ENCODE measurements at regions not wholly inside any gene's neighbourhood (a gene's known extent, or its start where the extent isn't known, plus 50 kb on each side); places are given as distances from the start of the nearest gene placed in this dataset.

DNA sequence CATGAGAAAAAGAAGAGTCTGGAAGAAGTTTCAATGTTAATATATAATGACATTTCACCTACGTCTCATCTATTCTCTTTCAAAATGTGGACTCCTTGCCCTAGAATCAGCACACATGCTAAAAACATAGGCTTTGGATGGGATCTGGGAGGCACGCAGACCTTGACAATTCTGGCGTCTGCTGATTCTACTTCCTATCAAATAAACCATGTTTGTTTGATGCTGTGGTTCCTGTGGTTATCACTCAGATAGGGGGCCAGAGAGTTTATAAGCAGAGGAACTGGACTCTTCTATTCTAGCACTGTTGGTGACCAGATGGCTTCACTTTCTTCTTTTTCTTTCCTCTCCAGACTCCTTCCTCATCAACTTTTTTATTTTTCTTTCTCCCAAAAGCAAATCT is 336.8 kb downstream of the DIPK2A start:
- TF ChIP-seq, protein P1, sequence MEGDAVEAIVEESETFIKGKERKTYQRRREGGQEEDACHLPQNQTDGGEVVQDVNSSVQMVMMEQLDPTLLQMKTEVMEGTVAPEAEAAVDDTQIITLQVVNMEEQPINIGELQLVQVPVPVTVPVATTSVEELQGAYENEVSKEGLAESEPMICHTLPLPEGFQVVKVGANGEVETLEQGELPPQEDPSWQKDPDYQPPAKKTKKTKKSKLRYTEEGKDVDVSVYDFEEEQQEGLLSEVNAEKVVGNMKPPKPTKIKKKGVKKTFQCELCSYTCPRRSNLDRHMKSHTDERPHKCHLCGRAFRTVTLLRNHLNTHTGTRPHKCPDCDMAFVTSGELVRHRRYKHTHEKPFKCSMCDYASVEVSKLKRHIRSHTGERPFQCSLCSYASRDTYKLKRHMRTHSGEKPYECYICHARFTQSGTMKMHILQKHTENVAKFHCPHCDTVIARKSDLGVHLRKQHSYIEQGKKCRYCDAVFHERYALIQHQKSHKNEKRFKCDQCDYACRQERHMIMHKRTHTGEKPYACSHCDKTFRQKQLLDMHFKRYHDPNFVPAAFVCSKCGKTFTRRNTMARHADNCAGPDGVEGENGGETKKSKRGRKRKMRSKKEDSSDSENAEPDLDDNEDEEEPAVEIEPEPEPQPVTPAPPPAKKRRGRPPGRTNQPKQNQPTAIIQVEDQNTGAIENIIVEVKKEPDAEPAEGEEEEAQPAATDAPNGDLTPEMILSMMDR (IDR thresholded peaks at IDR 0.05): no peak
- no peak for TF ChIP-seq POLR2A (IDR thresholded peaks at IDR 0.05)
- no peak for TF ChIP-seq EP300 (IDR thresholded peaks at IDR 0.05)
- no peak for TF ChIP-seq POLR2AphosphoS5 (IDR thresholded peaks at IDR 0.05)
